ENCODE measurements at regions not wholly inside any gene's neighbourhood (a gene's known extent, or its start where the extent isn't known, plus 50 kb on each side); places are given as distances from the start of the nearest gene placed in this dataset.

DNA sequence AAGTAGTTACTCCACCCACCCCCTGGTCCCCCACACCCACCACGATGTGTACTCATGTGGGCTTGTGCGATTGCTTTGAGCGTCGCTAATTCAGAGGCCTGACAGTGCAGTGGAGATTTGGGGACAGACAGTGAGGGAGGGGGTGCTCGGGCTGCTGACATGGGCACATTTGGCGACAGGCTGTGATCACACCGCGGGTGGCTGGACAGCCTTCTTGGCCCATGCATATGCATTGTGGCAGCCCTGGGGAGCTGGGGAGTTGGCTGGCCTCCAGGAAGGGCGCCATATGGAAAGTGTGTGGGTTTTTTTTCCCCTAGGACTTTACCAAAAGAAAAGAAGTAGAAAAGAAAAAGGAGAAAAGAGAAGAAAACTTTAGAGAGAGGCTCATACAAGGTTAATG, 275.5 kb upstream of the N4BP1 start:
- Histone ChIP-seq H3K9ac (ENCODE audit: low read length) (no peak overlapping the region), H3K9me2 (ENCODE audit: insufficient read depth) (no peaks in the 10 kb centered on the region), H3K9me3 (ENCODE audit: control insufficient read depth in 1 of 2, insufficient read depth in 1 of 2, low read depth in 1 of 2, low read length in 2 of 2) (no peaks in the 10 kb centered on the region), H3K79me2 (ENCODE audit: insufficient read depth, low read length) (no peaks in the 10 kb centered on the region), H3K4me1 (ENCODE audit: control insufficient read depth in 1 of 2, insufficient read depth in 2 of 2, low read length in 2 of 2) (no peaks in the 10 kb centered on the region), H3K27me3 (ENCODE audit: insufficient read depth, low read length) (peaks cover 41% of the 10 kb centered on the region), H3K4me3 (replicated peaks in 1 of 2; ENCODE audit: low read depth in 1 of 2, low read length in 2 of 2) (no peak overlapping the region), H3K36me3 (ENCODE audit: control insufficient read depth in 1 of 2, insufficient read depth in 2 of 2, low read length in 2 of 2) (no peaks in the 10 kb centered on the region), H2AFZ (ENCODE audit: low read depth, low read length, poor library complexity, severe bottlenecking) (no peak overlapping the region), H4K20me1 (ENCODE audit: insufficient read depth) (no peaks in the 10 kb centered on the region), H3K27ac (ENCODE audit: low read depth, low read length) (no peak overlapping the region), H3K4me2 (ENCODE audit: low read length) (no peak overlapping the region)
- CTCF ChIA-PET, result no interaction called here
- DNase-seq (ENCODE audit: low read depth, low spot score) (no peak), ATAC-seq (no peak)
- TF ChIP-seq SIN3A (IDR thresholded peaks at IDR 0.05; ENCODE audit: low read depth) (no peak), POLR2A (IDR thresholded peaks at IDR 0.05; ENCODE audit: borderline replicate concordance, extremely low read depth, insufficient read depth, insufficient read length) (no peak)
- no TSS peak for BruUV-seq (replicated peaks)
- intact Hi-C loops (cut with micrococcal nuclease), result no loop called here
- RAD21 ChIA-PET (ENCODE audit: low non-redundant PET in 1 of 2, low total read pairs in 2 of 2, uncharacterized antibody in 2 of 2, unreplicated experiment in 2 of 2), result no interaction called here
- POLR2A ChIA-PET, result no interaction called here

DNA sequence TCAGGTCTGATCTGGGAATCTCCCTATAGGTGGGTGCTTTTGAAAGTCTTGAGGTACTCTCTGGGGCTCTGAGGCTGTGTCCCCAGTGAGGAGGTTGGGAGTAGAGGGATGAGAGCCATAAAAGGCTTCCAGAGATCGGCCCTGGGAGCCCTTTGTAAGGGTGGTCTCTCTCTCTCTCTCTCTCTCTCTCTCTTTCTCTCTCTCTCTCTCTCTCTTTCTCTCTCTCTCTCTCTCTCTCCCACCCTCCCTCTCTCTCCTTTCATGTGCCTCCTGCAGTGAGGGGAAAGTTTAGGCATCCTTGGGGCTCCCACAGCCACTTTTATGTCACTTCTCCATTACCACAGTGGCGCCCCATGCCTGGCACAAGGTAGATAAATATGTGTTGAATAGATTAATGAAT, 271.3 kb upstream of the N4BP1 start:
- CTCF ChIA-PET, result no interaction called here
- no peak overlapping the region for H3K4me3 ChIP-seq (replicated peaks in 1 of 2; ENCODE audit: low read depth in 1 of 2, low read length in 2 of 2)
- intact Hi-C loops (cut with micrococcal nuclease), result no loop called here
- POLR2A ChIA-PET, result no interaction called here
- no peaks in the 10 kb centered on the region for H4K20me1 ChIP-seq (ENCODE audit: insufficient read depth)
- no peak overlapping the region for H3K4me2 ChIP-seq (ENCODE audit: low read length)
- no peak overlapping the region for H3K27ac ChIP-seq (ENCODE audit: low read depth, low read length)
- ATAC-seq (no peak), DNase-seq (ENCODE audit: low read depth, low spot score) (no peak)
- H3K36me3 ChIP-seq (ENCODE audit: control insufficient read depth in 1 of 2, insufficient read depth in 2 of 2, low read length in 2 of 2), result no peaks in the 10 kb centered on the region
- no peak overlapping the region for H3K9ac ChIP-seq (ENCODE audit: low read length)
- peaks cover 40% of the 10 kb centered on the region for H3K27me3 ChIP-seq (ENCODE audit: insufficient read depth, low read length)
- H3K4me1 ChIP-seq (ENCODE audit: control insufficient read depth in 1 of 2, insufficient read depth in 2 of 2, low read length in 2 of 2), result no peaks in the 10 kb centered on the region
- no TSS peak for BruUV-seq (replicated peaks)
- TF ChIP-seq, protein P1, sequence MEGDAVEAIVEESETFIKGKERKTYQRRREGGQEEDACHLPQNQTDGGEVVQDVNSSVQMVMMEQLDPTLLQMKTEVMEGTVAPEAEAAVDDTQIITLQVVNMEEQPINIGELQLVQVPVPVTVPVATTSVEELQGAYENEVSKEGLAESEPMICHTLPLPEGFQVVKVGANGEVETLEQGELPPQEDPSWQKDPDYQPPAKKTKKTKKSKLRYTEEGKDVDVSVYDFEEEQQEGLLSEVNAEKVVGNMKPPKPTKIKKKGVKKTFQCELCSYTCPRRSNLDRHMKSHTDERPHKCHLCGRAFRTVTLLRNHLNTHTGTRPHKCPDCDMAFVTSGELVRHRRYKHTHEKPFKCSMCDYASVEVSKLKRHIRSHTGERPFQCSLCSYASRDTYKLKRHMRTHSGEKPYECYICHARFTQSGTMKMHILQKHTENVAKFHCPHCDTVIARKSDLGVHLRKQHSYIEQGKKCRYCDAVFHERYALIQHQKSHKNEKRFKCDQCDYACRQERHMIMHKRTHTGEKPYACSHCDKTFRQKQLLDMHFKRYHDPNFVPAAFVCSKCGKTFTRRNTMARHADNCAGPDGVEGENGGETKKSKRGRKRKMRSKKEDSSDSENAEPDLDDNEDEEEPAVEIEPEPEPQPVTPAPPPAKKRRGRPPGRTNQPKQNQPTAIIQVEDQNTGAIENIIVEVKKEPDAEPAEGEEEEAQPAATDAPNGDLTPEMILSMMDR (IDR thresholded peaks at IDR 0.05 in 2 of 3, conservative IDR thresholded peaks at IDR 0.05 in 1 of 3; ENCODE audit: borderline replicate concordance in 1 of 3, insufficient read depth in 1 of 3, low read depth in 2 of 3, low read length in 2 of 3), result no peak
- TF ChIP-seq CBX3 (IDR thresholded peaks at IDR 0.05; ENCODE audit: low read depth) (no peak), FOSL1 (IDR thresholded peaks at IDR 0.05; ENCODE audit: low read depth) (no peak), ELF1 (IDR thresholded peaks at IDR 0.05; ENCODE audit: borderline replicate concordance, low read depth) (no peak), SIN3A (IDR thresholded peaks at IDR 0.05; ENCODE audit: low read depth) (no peak), SRF (IDR thresholded peaks at IDR 0.05; ENCODE audit: low read depth) (no peak), ZNF274 (IDR thresholded peaks at IDR 0.05; ENCODE audit: low read depth, low read length) (no peak), ZFX (IDR thresholded peaks at IDR 0.05) (no peak), EZH2phosphoT487 (IDR thresholded peaks at IDR 0.05; ENCODE audit: borderline replicate concordance) (no peak), JUND (IDR thresholded peaks at IDR 0.05) (no peak), TCF7L2 (IDR thresholded peaks at IDR 0.05; ENCODE audit: borderline replicate concordance, extremely low read depth, insufficient read depth, insufficient read length) (no peak)
- TF ChIP-seq, protein P2, sequence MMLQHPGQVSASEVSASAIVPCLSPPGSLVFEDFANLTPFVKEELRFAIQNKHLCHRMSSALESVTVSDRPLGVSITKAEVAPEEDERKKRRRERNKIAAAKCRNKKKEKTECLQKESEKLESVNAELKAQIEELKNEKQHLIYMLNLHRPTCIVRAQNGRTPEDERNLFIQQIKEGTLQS (IDR thresholded peaks at IDR 0.05), result no peak
- TF ChIP-seq, protein P3, sequence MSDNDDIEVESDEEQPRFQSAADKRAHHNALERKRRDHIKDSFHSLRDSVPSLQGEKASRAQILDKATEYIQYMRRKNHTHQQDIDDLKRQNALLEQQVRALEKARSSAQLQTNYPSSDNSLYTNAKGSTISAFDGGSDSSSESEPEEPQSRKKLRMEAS (IDR thresholded peaks at IDR 0.05), result no peak
- TF ChIP-seq, protein P4, sequence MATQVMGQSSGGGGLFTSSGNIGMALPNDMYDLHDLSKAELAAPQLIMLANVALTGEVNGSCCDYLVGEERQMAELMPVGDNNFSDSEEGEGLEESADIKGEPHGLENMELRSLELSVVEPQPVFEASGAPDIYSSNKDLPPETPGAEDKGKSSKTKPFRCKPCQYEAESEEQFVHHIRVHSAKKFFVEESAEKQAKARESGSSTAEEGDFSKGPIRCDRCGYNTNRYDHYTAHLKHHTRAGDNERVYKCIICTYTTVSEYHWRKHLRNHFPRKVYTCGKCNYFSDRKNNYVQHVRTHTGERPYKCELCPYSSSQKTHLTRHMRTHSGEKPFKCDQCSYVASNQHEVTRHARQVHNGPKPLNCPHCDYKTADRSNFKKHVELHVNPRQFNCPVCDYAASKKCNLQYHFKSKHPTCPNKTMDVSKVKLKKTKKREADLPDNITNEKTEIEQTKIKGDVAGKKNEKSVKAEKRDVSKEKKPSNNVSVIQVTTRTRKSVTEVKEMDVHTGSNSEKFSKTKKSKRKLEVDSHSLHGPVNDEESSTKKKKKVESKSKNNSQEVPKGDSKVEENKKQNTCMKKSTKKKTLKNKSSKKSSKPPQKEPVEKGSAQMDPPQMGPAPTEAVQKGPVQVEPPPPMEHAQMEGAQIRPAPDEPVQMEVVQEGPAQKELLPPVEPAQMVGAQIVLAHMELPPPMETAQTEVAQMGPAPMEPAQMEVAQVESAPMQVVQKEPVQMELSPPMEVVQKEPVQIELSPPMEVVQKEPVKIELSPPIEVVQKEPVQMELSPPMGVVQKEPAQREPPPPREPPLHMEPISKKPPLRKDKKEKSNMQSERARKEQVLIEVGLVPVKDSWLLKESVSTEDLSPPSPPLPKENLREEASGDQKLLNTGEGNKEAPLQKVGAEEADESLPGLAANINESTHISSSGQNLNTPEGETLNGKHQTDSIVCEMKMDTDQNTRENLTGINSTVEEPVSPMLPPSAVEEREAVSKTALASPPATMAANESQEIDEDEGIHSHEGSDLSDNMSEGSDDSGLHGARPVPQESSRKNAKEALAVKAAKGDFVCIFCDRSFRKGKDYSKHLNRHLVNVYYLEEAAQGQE (IDR thresholded peaks at IDR 0.05; ENCODE audit: low read depth), result no peak
- H3K9me3 ChIP-seq (ENCODE audit: control insufficient read depth in 1 of 2, insufficient read depth in 1 of 2, low read depth in 1 of 2, low read length in 2 of 2), result no peaks in the 10 kb centered on the region
- H3K79me2 ChIP-seq (ENCODE audit: insufficient read depth, low read length), result no peaks in the 10 kb centered on the region
- no peaks in the 10 kb centered on the region for H3K9me2 ChIP-seq (ENCODE audit: insufficient read depth)
- RAD21 ChIA-PET (ENCODE audit: low non-redundant PET in 1 of 2, low total read pairs in 2 of 2, uncharacterized antibody in 2 of 2, unreplicated experiment in 2 of 2), result no interaction called here
- H2AFZ ChIP-seq (ENCODE audit: low read depth, low read length, poor library complexity, severe bottlenecking), result no peak overlapping the region
